ENCODE measurements at regions not wholly inside any gene's neighbourhood (a gene's known extent, or its start where the extent isn't known, plus 50 kb on each side); places are given as distances from the start of the nearest gene placed in this dataset.
"Not testable (repeated sequence)": the region's sequence is repeated elsewhere in the genome, so short reads cannot be mapped to it uniquely, and the experiment has no call there.

GRCh38 chr7:76723928-76724327 is 96.8 kb upstream of the POMZP3 start:
- not testable (repeated sequence) for DNase-seq (ENCODE audit: low spot score)

GRCh38 chr7:76716551-76716950 is 89.5 kb upstream of the POMZP3 start:
- DNase-seq (ENCODE audit: low spot score): not testable (repeated sequence)

DNA sequence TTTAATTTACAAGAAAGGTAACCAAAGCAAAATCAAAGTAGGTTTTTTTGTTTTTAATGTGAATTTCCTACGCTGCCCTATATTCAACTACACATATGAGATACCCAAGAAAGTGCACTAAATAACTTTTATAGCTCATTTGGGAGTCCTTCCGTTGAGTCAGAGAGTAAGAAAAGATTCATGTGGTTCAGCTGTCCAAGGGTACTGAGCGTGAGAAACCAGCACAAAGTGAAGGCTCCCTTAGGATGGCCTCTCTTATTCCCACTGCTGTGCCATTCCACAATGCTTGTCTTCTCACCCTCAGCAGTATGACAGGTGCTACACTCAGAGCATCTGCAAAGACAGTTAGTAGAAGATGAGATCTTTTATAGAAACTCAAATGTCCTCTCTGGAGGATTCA is 85.8 kb upstream of the POMZP3 start:
- not testable (repeated sequence) for DNase-seq (ENCODE audit: low spot score)

GRCh38 chr7:76711648-76712047 is 84.6 kb upstream of the POMZP3 start:
- not testable (repeated sequence) for DNase-seq (ENCODE audit: low spot score)

GRCh38 chr7:76709703-76710102 is 82.6 kb upstream of the POMZP3 start:
- not testable (repeated sequence) for DNase-seq (ENCODE audit: low spot score)

GRCh38 chr7:76708446-76708845 is 81.4 kb upstream of the POMZP3 start:
- not testable (repeated sequence) for DNase-seq (ENCODE audit: low spot score)

GRCh38 chr7:76703815-76704214 is 76.7 kb upstream of the POMZP3 start:
- not testable (repeated sequence) for DNase-seq (ENCODE audit: low spot score)

DNA sequence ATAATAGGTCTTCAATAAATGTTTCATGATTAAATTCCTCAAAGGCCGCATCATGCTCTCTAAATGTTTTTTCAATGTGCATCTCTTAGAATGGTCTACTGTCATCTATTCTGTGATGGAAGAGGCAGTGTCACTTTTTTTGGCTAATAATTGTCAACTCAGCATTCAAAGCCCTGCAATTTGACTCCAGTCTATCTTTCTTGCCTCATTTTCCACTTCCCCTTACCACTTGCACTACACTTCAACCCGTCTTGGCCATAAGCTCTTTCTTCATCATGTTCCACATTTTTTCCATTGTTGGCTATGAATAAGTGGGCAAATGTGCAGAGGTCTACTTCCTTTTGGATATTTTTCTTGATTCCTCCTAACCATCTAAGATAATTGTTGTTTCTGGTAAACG is 59.2 kb upstream of the POMZP3 start:
- DNase-seq (ENCODE audit: low spot score): not testable (repeated sequence)

DNA sequence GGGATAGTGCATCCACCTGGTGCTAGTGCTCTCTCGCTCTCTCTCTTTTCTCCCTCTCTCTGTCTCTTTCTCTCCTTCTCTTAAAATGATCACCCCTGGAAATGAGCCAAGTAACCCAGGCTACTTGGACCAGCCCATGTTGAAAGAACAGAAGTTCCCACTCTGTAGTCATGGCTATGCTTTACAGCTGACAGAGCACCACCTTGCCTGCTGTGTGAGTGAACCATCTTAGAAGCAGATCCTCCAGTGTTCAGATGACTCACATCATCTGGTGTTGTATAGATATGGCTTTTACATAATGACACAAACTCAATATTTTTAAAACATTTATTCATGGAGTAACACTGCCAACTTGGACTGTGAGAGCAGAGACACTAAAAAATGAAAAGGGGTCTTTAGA is 57.7 kb upstream of the POMZP3 start:
- not testable (repeated sequence) for DNase-seq (ENCODE audit: low spot score)

GRCh38 chr7:76683631-76684030 is 56.6 kb upstream of the POMZP3 start:
- DNase-seq (ENCODE audit: low spot score): not testable (repeated sequence)

DNA sequence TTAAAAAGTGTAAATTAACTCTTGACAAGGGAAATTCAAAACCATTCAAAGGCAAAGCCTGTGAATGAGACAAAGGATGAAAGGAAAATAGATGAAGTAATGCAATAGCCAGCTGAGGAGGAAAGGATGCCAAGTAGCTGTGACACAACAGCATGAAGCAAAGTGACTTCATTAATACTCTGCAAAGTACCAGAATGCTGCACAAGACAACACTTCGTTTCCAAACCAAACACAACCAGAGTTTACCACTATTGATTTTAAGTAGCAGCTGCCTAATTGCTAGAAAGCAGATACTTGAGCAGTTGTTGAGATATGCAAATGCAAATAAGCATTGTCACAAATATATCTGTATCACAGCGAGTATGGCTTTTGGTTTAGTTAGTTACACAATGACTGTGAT is 54.7 kb upstream of the POMZP3 start:
- not testable (repeated sequence) for DNase-seq (ENCODE audit: low spot score)

- DNase-seq (ENCODE audit: low spot score): not testable (repeated sequence)
Observed at GRCh38 chr7:76679174-76679573, 52.1 kb upstream of the POMZP3 start.

DNA sequence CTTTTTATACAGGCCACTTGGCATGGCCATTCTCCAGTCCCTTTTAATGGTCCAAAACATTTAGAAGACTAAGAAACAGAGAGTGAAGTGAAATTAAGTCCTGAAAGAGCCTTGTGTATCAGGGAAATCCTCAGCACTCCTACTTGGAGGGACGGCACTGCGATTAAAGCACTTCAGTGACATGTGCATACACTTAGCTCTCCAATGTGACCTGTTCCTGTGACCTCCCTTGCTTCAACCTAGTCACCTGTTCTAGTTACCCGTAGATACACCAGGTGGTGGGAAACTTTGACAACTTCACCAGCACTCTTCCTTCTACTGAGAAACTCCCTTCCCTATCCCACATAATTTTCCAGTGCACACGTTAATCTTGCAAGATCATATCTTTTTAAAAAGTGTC is 51.4 kb upstream of the POMZP3 start:
- DNase-seq (ENCODE audit: low spot score): not testable (repeated sequence)

- DNase-seq (ENCODE audit: low spot score): not testable (repeated sequence)
Observed at GRCh38 chr7:76676890-76677289, 49.8 kb upstream of the POMZP3 start.
